Posterior vena cava (tissue), 2 donors: ENCODE measurements at regions not wholly inside any gene's neighbourhood (a gene's known extent, or its start where the extent isn't known, plus 50 kb on each side); places are given as distances from the start of the nearest gene placed in this dataset.
"Not testable (repeated sequence)": the region's sequence is repeated elsewhere in the genome, so short reads cannot be mapped to it uniquely, and the experiment has no call there.

Source experiments
- DNase-seq: peaks from one replicate; pipeline ENCODE4 v3.0.0-alpha.2; 2020; ENCODE audit warnings: low spot score
- intact Hi-C, 2 donors: fragments of 100-400 bp; cut with DNase I; formaldehyde crosslinking; loops; one replicate each; pipeline versions ENCODE4 v1.14.1 to v1.14.2; 2022 to 2023
- donor health status: DM: yes; HTN: yes; CAD: no.
- donor health status: DM: yes; HTN: yes; CAD: no.

DNA sequence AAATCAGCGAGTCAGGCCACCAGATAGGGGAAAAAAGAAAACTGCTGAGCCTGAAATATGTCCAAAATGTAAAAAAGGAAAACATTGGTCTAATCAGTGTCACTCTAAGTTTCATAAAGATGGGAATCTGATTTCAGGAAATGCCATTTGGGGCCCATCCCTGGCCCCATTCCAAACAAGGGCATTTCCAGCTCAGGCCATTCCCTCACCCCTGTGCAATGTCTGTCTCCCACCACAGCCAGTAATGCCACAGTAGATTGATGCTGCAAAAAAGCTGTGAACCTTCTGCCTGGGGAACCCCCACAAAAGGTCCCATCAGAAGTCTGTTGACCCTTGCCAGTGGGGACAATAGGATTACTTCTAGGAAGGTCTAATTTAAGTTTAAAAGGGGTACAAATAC lies 199.6 kb downstream of the YTHDC2 start:
- DNase-seq, result no peak
- intact Hi-C loops, result no loop called here

- intact Hi-C loops, result not testable (repeated sequence)
These were observed 202.4 kb downstream of the YTHDC2 start for GRCh38 chr5:113715921-113716320.

DNA sequence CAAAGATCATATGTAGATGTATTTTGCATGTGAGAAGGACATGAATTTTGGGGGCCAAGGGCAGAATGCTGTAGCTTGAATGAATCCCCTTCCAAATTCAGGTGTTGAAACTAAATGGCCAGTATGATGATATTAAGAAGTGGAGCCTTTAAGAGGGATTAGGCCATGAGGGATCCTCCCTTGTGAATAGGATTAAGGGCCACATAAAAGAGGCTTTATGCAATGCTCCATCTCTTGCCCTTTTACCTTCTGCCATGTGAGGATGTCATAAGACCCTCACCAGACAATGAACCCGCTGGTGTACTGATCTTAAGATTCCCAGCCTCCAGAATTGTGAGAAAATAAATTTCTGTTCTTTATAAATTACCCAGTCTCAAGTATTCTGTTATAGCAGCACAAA lies 206.1 kb downstream of the YTHDC2 start:
- no peak for DNase-seq
- intact Hi-C loops, result no loop called here

More at GRCh38 chr5:113715921-113716320, 202.4 kb downstream of the YTHDC2 start:
- DNase-seq, result not testable (repeated sequence)

GRCh38 chr5:113721171-113721570 lies 207.7 kb downstream of the YTHDC2 start:
- no peak for DNase-seq
- intact Hi-C loops, result no loop called here

DNA sequence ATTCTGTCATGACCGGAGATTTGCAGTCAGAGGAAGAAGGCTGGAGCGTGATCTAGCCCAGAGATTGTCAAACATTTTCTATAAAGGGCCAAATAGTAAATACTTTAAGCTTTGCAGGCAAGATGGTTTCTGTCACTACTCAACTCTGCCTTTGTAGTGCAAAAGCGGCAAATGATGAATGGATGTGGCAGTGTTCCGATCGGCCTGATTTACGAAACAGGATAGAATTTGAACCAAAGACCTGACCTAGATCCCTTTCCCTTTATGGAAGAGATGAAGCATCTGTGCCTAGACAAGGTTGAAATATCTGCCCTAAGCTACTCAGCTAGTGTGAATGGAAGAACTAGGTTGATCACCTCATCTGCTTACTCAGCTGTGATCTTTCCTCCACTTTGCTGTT lies 209.5 kb downstream of the YTHDC2 start:
- DNase-seq, result no peak
- intact Hi-C loops, result no loop called here

- intact Hi-C loops, result no loop called here
- no peak for DNase-seq
These were observed 222.3 kb downstream of the YTHDC2 start for GRCh38 chr5:113735751-113736150.

- intact Hi-C loops, result no loop called here
- no peak for DNase-seq
These were observed 228.7 kb downstream of the YTHDC2 start for GRCh38 chr5:113742176-113742575.

DNA sequence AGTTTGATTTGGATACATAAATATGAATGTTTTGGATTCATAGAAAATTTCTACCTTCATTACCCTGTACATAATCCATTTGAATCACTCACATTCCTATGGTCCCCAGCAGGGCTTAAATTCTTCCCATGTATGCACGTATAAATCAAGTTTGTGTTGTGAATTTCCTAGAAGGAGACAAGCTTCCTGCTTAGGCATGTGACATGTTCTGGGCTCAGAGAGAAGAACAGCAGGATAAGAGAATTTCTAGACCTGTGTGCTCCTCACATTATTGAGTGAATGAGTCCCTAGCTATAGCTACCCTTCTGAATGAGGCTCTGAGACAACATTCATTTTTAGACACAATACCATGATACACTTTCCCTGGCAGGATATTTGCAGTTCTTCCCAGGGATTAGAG lies 229.1 kb downstream of the YTHDC2 start:
- DNase-seq, result no peak
- intact Hi-C loops, result no loop called here

DNA sequence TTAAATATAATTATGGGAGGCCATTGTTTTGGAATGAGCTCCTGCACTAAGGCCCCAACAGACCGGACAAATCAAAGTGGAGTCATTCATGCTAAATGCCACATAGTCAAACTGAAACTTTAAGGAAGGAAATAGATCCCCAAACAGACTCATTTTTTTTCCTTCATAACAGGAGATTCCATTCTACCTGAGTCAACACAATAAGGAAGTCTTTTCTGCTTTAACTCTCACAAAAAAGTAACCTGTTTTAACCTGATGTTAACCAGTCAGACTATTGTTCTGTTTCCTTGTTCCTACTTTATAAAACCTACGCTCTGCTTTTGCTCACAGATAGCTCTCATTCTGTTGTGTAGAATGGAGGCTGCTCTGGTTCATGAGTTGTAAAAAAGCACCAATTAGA lies 234.9 kb downstream of the YTHDC2 start:
- intact Hi-C loops, result no loop called here
- no peak for DNase-seq

- no peak for DNase-seq
- intact Hi-C loops, result no loop called here
These were observed 235.8 kb downstream of the YTHDC2 start for GRCh38 chr5:113749334-113749733.

DNA sequence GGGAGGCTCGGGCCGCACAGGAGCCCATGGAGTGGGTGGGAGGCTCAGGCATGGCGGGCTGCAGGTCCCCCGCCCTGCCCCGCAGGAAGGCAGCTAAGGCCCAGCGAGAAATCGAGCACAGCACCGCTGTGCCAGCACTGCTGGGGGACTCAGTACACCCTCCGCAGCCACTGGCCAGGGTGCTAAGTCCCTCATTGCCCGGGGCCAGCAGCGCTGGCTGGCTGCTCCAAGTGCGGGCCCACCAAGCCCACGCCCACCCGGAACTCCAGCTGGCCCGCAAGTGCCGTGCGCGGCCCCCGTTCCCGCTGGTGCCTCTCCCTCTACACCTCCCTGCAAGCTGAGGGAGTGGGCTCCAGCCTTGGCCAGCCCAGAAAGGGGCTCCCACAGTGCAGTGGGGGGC lies 239.7 kb downstream of the YTHDC2 start:
- intact Hi-C loops, DNase-seq: not testable (repeated sequence)

DNA sequence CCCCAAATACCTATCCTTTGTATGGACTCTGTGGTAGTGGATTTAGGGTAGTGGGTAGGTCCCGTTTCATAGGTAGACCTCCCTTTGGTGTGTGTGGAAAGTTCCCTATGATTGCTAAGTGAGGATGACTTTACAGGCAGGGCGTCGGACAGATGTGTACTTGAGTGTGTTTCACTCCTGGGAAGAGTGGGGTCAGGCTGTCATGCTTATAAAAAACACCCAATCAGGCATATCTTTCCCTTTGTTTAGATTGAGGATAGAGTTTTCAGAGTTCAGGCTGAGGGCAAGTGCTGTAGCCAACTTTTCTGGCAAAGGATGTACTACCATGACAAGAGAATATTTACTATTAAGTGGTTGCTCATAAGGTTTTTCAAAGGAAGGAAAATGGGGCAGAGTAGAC lies 242.0 kb downstream of the YTHDC2 start:
- no peak for DNase-seq
- intact Hi-C loops, result no loop called here

- no peak for DNase-seq
- intact Hi-C loops, result no loop called here
These were observed 244.0 kb downstream of the YTHDC2 start for GRCh38 chr5:113757508-113757907.

DNA sequence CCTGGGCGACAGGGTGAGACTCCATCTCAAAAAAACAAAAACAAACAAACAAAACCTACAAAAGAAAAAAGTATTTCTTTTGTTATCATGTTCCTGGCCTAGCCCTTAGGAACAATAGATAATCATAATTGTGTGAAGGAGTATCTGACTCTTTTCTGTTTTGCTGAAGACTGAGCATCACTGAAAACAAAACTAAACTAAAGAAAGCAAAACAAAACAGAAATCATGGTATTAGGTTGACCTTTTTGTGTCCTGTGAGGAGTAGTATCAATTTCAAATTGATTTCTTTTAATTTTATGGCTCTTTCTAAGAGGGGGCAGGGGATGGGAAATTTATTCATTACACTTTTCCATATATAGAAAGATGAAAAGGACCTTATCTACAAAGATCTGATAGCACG lies 246.0 kb downstream of the YTHDC2 start:
- intact Hi-C loops, result no loop called here
- no peak for DNase-seq

DNA sequence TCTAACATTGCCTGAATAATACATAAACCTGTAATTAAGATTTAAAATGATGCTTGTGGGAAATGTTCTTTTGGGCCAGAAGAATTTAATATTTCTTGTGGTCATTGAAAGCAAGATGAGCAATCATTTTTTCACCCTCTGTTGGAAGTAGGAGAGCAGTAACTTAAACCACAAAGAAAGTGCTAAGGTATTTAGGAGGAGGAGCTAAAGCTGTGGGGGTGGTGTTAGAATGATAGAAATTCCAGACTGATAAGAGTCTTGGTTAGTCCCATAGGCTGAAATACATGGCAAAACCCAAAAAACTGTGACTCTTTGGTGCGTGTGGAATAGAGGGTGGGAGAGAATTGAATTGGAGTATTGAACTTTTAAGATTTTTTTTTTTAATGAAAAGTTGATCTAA lies 247.0 kb downstream of the YTHDC2 start:
- intact Hi-C loops, result no loop called here
- no peak for DNase-seq

GRCh38 chr5:113761594-113761993 lies 248.1 kb downstream of the YTHDC2 start:
- intact Hi-C loops, result no loop called here
- no peak for DNase-seq

DNA sequence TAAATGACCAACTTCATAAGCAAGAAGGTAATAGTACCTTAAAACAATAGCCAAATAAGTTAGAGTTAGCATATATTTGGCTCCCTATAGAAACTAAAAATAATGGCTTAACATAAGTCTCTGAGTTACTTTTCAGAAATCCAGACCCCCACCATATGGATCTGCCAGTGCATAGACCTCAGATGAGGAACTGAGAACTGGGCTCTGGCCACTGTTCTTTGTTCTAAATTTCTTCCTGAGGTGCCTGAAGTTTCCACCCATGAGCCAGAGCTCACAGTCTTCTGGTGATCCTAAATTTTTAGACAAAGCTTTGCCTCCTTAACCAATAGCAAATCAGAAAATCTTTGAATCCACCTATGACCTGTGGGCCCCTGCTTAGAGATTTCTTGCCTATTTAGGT lies 250.9 kb downstream of the YTHDC2 start:
- intact Hi-C loops, result no loop called here
- no peak for DNase-seq

DNA sequence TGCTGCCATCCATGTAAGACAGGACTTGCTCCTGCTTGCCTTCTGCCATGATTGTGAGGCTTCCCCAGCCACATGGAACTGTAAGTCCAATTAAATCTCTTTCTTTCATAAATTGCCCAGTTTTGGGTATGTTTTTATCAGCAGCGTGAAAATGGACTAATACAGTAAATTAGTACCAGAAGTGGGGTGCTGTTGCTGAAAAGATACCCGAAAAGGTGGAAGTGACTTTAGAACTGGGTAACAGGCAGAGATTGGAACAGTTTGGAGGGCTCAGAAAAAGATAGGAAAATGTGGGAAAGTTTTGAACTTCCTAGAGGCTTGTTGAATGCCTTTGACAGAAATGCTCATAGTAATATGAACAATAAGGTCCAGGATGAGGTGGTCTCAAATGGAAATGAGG lies 253.3 kb downstream of the YTHDC2 start:
- DNase-seq, intact Hi-C loops: not testable (repeated sequence)

DNA sequence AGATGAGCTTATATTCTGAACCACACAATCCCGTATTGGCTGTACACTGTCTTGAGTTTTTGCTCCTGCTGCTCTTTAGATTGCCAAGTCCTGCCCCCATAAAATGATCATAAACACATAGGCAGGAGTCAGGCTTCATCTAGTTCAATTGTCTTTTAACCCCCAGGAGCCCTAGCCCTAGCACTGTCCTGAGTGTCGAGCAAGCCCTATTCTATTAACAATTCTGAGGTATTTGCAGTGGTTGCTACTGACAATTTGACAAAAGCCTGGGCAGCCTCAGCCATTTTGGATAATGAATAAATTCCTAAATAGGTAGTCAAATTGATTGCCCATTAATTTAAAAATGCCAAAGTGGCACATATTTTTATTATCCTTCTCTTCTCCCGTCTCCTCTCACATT lies 257.2 kb downstream of the YTHDC2 start:
- intact Hi-C loops, result no loop called here
- DNase-seq, result no peak

DNA sequence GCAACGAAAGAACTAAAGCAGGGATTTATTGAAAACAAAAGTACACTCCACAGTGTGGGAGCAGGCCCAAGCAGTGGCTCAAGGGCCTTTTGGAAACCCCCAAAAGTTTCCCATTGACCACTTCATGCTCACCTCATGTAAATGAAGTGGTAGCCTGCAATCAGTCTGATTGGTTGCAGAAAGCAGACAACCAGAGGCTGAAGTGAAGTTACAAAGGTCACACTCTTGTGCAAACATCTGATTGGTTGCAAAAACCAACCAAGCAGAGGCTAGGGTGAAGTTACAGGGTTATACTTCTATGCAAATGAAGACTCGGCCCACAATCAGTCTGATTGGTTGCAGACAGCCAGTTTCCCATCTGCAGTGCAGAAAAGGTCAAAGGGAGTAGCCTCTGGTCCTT lies 258.0 kb downstream of the YTHDC2 start:
- intact Hi-C loops, result no loop called here
- DNase-seq, result no peak

GRCh38 chr5:113776168-113776567 lies 262.7 kb downstream of the YTHDC2 start:
- no peak for DNase-seq
- intact Hi-C loops, result no loop called here

- DNase-seq, result no peak
- intact Hi-C loops, result no loop called here
These were observed 263.5 kb downstream of the YTHDC2 start for GRCh38 chr5:113776832-113777525.
